ENCODE measurements at regions not wholly inside any gene's neighbourhood (a gene's known extent, or its start where the extent isn't known, plus 50 kb on each side); places are given as distances from the start of the nearest gene placed in this dataset.

DNA sequence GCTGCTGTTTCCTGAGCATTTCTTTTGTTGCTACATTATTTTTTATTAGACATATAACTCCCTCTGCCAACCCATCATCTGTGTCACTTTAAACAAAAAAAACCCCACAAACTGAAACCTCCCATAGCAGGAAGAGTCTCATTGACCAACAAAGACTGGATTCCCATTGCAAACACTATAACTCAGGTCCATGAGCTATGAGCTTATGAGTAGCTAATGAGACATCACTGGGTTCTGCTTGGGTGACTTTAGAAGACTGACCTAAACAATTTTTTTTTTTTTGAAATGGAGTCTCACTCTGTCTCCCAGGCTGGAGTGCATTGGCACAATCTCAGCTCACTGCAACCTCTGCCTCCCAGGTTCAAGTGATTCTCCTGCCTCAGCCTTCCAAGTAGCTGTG is 212.8 kb downstream of the LTN1 start:
- TF ChIP-seq, protein P1, sequence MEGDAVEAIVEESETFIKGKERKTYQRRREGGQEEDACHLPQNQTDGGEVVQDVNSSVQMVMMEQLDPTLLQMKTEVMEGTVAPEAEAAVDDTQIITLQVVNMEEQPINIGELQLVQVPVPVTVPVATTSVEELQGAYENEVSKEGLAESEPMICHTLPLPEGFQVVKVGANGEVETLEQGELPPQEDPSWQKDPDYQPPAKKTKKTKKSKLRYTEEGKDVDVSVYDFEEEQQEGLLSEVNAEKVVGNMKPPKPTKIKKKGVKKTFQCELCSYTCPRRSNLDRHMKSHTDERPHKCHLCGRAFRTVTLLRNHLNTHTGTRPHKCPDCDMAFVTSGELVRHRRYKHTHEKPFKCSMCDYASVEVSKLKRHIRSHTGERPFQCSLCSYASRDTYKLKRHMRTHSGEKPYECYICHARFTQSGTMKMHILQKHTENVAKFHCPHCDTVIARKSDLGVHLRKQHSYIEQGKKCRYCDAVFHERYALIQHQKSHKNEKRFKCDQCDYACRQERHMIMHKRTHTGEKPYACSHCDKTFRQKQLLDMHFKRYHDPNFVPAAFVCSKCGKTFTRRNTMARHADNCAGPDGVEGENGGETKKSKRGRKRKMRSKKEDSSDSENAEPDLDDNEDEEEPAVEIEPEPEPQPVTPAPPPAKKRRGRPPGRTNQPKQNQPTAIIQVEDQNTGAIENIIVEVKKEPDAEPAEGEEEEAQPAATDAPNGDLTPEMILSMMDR (IDR thresholded peaks at IDR 0.05; ENCODE audit: low read depth, low read length, poor library complexity, severe bottlenecking), result no peak
- TF ChIP-seq EZH2phosphoT487 (IDR thresholded peaks at IDR 0.05; ENCODE audit: borderline replicate concordance, low read length), result no peak
